Natural killer cell (primary cell): ENCODE measurements at regions not wholly inside any gene's neighbourhood (a gene's known extent, or its start where the extent isn't known, plus 50 kb on each side); places are given as distances from the start of the nearest gene placed in this dataset.

Source experiments
- ATAC-seq, 3 donors: fragments of 150-1000 bp in 2 of 3; fragments of 200-7000 bp in 1 of 3; cut with Tn5 transposase; 1 replicate in 1 of 3; 2 replicates in 2 of 3; pipeline ENCODE4 v1.10.0; 2021; ENCODE audit warnings: mild to moderate bottlenecking in 2 of 3, moderate library complexity in 2 of 3
- DNase-seq, 2 donors: peaks; one replicate each; pipeline versions ENCODE4 v3.0.0 to v3.0.0-alpha.2; 2013 to 2021; ENCODE audit warnings: mixed read lengths in 1 of 2
- H3K27ac ChIP-seq: one replicate; pipeline ENCODE4 v1.5.1; 2013; ENCODE audit warnings: mild to moderate bottlenecking, low read length
- H3K27me3 ChIP-seq: one replicate; pipeline ENCODE4 v1.6.1; 2013; ENCODE audit warnings: low read length; ENCODE audit not compliant: control insufficient read depth, insufficient read depth
- H3K36me3 ChIP-seq: one replicate; pipeline ENCODE4 v1.6.1; 2013; ENCODE audit warnings: low read length; ENCODE audit not compliant: control insufficient read depth, insufficient read depth
- H3K4me1 ChIP-seq: one replicate; pipeline ENCODE4 v1.6.1; 2013; ENCODE audit warnings: low read length; ENCODE audit not compliant: control insufficient read depth, insufficient read depth
- H3K4me3 ChIP-seq: one replicate; pipeline ENCODE4 v1.5.1; 2013; ENCODE audit warnings: low read length
- H3K9me3 ChIP-seq: one replicate; pipeline ENCODE4 v1.6.1; 2013; ENCODE audit warnings: low read length; ENCODE audit not compliant: control insufficient read depth, insufficient read depth
- H3K27ac Mint-ChIP-seq, 2 donors: one replicate each; pipeline ENCODE4 v1.8.0; 2022; ENCODE audit warnings: mild to moderate bottlenecking in 2 of 2, mixed read lengths in 2 of 2, moderate library complexity in 1 of 2
- H3K27me3 Mint-ChIP-seq, 2 donors: one replicate each; pipeline ENCODE4 v1.8.0; 2022; ENCODE audit warnings: low read depth in 2 of 2, mixed read lengths in 2 of 2
- H3K36me3 Mint-ChIP-seq: one replicate; pipeline ENCODE4 v1.8.0; 2022; ENCODE audit warnings: mixed read lengths
- H3K4me1 Mint-ChIP-seq, 2 donors: one replicate each; pipeline ENCODE4 v1.8.0; 2022; ENCODE audit warnings: mixed read lengths in 2 of 2
- H3K4me3 Mint-ChIP-seq: one replicate; pipeline ENCODE4 v1.8.0; 2022; ENCODE audit warnings: mild to moderate bottlenecking, moderate library complexity, mixed read lengths
- H3K9me3 Mint-ChIP-seq, 2 donors: one replicate each; pipeline ENCODE4 v1.8.0; 2022; ENCODE audit warnings: mixed read lengths in 2 of 2
- CTCF ChIP-seq: fragments of 200-600 bp; IDR thresholded peaks from one replicate; pipeline ENCODE4 v1.8.0; 2022; ENCODE audit warnings: antibody characterized with exemption
- WGBS: methylation state at CpG from one replicate; pipeline ENCODE4 v1.1.7; 2013; ENCODE audit warnings: missing lambda C conversion rate; ENCODE audit not compliant: insufficient coverage; 5-methylcytosine and 5-hydroxymethylcytosine counted together
- intact Hi-C: fragments of 100-400 bp; cut with micrococcal nuclease; formaldehyde crosslinking; loops from one replicate; pipeline ENCODE4 v1.14.2; 2022

GRCh38 chr10:33945051-33945450, 610.6 kb upstream of the NRP1 start:
- Mint-ChIP-seq H3K36me3 (no peaks in the 10 kb centered on the region), H3K27me3 (peaks cover 0 to 10% of the 10 kb centered on the region in 2 donors), H3K27ac (no peak overlapping the region), H3K4me3 (no peak overlapping the region), H3K9me3 (no peaks in the 10 kb centered on the region), H3K4me1 (no peaks in the 10 kb centered on the region)
- ATAC-seq (no peak), DNase-seq (no peak)
- Histone ChIP-seq H3K9me3 (no peaks in the 10 kb centered on the region), H3K4me3 (no peak overlapping the region), H3K27ac (no peak overlapping the region), H3K36me3 (no peaks in the 10 kb centered on the region), H3K27me3 (no peaks in the 10 kb centered on the region), H3K4me1 (no peaks in the 10 kb centered on the region)
- WGBS = no CpG with 5 or more reads among the region's 1 CpG
- TF ChIP-seq CTCF = no peak
- intact Hi-C loops = no loop called here

GRCh38 chr10:33942508-33942907, 608.0 kb upstream of the NRP1 start:
- no peak overlapping the region for H3K4me3 ChIP-seq
- H3K36me3 ChIP-seq = no peaks in the 10 kb centered on the region
- WGBS = 84% methylated on average over 5 of the region's 6 CpGs
- Mint-ChIP-seq H3K27ac (no peak overlapping the region), H3K36me3 (no peaks in the 10 kb centered on the region), H3K9me3 (no peaks in the 10 kb centered on the region), H3K27me3 (peaks cover 0 to 9% of the 10 kb centered on the region in 2 donors), H3K4me3 (no peak overlapping the region), H3K4me1 (no peaks in the 10 kb centered on the region)
- no peaks in the 10 kb centered on the region for H3K9me3 ChIP-seq
- no peak for ATAC-seq
- no peak for DNase-seq
- no peaks in the 10 kb centered on the region for H3K27me3 ChIP-seq
- intact Hi-C loops = no loop called here
- H3K27ac ChIP-seq = no peak overlapping the region
- H3K4me1 ChIP-seq = no peaks in the 10 kb centered on the region
- TF ChIP-seq CTCF = no peak

- no peak overlapping the region for H3K4me3 Mint-ChIP-seq
- H3K27ac ChIP-seq = no peak overlapping the region
- H3K36me3 Mint-ChIP-seq = no peaks in the 10 kb centered on the region
- H3K9me3 ChIP-seq = no peaks in the 10 kb centered on the region
- H3K4me1 Mint-ChIP-seq = no peaks in the 10 kb centered on the region
- TF ChIP-seq CTCF = no peak
- no peaks in the 10 kb centered on the region for H3K36me3 ChIP-seq
- H3K4me1 ChIP-seq = no peaks in the 10 kb centered on the region
- no peak overlapping the region for H3K4me3 ChIP-seq
- ATAC-seq (no peak), DNase-seq (no peak)
- H3K27ac Mint-ChIP-seq = no peak overlapping the region
- intact Hi-C loops = no loop called here
- H3K27me3 Mint-ChIP-seq = peaks cover 0 to 4% of the 10 kb centered on the region in 2 donors
- H3K27me3 ChIP-seq = no peaks in the 10 kb centered on the region
- H3K9me3 Mint-ChIP-seq = no peaks in the 10 kb centered on the region
- 96% methylated on average over 3 of the region's 3 CpGs for WGBS
These were observed 605.4 kb upstream of the NRP1 start for GRCh38 chr10:33939892-33940291.

- 89% methylated on average over 4 of the region's 4 CpGs for WGBS
- Mint-ChIP-seq H3K9me3 (no peaks in the 10 kb centered on the region), H3K4me1 (no peaks in the 10 kb centered on the region)
These were observed 604.9 kb upstream of the NRP1 start for GRCh38 chr10:33939410-33939809.

More at GRCh38 chr10:33939410-33939809, 604.9 kb upstream of the NRP1 start:
- no peaks in the 10 kb centered on the region for H3K4me1 ChIP-seq
- H3K4me3 ChIP-seq = no peak overlapping the region
- no peak for TF ChIP-seq CTCF
- H3K36me3 ChIP-seq = no peaks in the 10 kb centered on the region
- DNase-seq (no peak), ATAC-seq (no peak)
- Mint-ChIP-seq H3K27me3 (peaks cover 0 to 4% of the 10 kb centered on the region in 2 donors), H3K4me3 (no peak overlapping the region), H3K27ac (no peak overlapping the region), H3K36me3 (no peaks in the 10 kb centered on the region)
- intact Hi-C loops = no loop called here
- H3K27me3 ChIP-seq = no peaks in the 10 kb centered on the region
- H3K27ac ChIP-seq = no peak overlapping the region
- no peaks in the 10 kb centered on the region for H3K9me3 ChIP-seq
